ENCODE measurements at regions not wholly inside any gene's neighbourhood (a gene's known extent, or its start where the extent isn't known, plus 50 kb on each side); places are given as distances from the start of the nearest gene placed in this dataset.

DNA sequence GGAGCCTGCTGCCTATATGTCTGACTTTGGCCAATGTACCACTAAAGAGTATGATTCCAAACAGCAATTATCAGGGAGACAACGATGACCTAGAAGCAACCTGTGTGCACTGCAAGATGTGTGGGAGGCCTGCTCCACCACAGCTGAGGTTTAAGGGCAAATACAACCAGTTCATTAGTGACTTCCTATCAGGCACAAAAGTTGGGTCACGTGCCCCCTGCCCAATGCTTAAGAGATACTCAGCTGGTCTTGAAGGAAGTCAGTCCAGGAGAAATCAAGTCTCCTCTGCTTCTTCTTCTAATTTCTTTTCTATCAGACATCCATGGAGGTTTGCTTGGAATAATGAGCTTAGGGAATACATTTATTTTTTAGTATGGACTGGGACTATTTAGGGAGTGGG lies 296.0 kb downstream of the HLX start:
- Mint-ChIP-seq H3K4me1 (peaks cover 3% of the 10 kb centered on the region), H3K9me3 (ENCODE audit: insufficient read depth) (peaks cover 7% of the 10 kb centered on the region), H3K4me3 (no peak overlapping the region), H3K27me3 (peaks cover 20% of the 10 kb centered on the region), H3K27ac (no peak overlapping the region)
- Histone ChIP-seq H3K4me1 (ENCODE audit: control insufficient read depth in 2 of 2, insufficient read depth in 2 of 2, low read length in 2 of 2) (no peaks in the 10 kb centered on the region), H3K9me3 (ENCODE audit: control extremely low read depth in 1 of 3, control insufficient read depth in 2 of 3, insufficient read depth in 1 of 3, low read length in 2 of 3) (peaks cover 0 to 16% (median 1%) of the 10 kb centered on the region in 3 donors), H3K79me2 (ENCODE audit: control insufficient read depth, insufficient read depth, low read length) (no peaks in the 10 kb centered on the region), H3K27ac (ENCODE audit: low read length in 2 of 2) (no peak overlapping the region), H4K20me1 (ENCODE audit: control insufficient read depth, insufficient read depth, low read length, poor library complexity, severe bottlenecking) (no peaks in the 10 kb centered on the region), H3K4me2 (replicated peaks; ENCODE audit: low read depth, low read length, poor library complexity, severe bottlenecking) (no peak overlapping the region), H3K36me3 (replicated peaks in 1 of 2; ENCODE audit: control extremely low read depth in 1 of 2, control insufficient read depth in 1 of 2, extremely low read depth in 1 of 2, insufficient read depth in 2 of 2, low read length in 1 of 2) (no peaks in the 10 kb centered on the region), H3K9ac (ENCODE audit: low read length) (no peak overlapping the region), H2AFZ (ENCODE audit: insufficient read depth, low read depth, low read length, poor library complexity, severe bottlenecking) (no peak overlapping the region), H3K4me3 (ENCODE audit: control extremely low read depth in 1 of 5, extremely low read depth in 1 of 5, insufficient read depth in 1 of 5, low read depth in 2 of 5, low read length in 4 of 5) (no peak overlapping the region), H3K27me3 (replicated peaks in 1 of 4; ENCODE audit: control extremely low read depth in 1 of 4, control insufficient read depth in 3 of 4, insufficient read depth in 4 of 4, low read length in 3 of 4) (peaks cover 0 to 17% (median 8%) of the 10 kb centered on the region in 4 experiments)
- intact Hi-C loops (cut with micrococcal nuclease): no loop called here
- ATAC-seq (ENCODE audit: low read depth): no peak
- TF ChIP-seq, protein P1, sequence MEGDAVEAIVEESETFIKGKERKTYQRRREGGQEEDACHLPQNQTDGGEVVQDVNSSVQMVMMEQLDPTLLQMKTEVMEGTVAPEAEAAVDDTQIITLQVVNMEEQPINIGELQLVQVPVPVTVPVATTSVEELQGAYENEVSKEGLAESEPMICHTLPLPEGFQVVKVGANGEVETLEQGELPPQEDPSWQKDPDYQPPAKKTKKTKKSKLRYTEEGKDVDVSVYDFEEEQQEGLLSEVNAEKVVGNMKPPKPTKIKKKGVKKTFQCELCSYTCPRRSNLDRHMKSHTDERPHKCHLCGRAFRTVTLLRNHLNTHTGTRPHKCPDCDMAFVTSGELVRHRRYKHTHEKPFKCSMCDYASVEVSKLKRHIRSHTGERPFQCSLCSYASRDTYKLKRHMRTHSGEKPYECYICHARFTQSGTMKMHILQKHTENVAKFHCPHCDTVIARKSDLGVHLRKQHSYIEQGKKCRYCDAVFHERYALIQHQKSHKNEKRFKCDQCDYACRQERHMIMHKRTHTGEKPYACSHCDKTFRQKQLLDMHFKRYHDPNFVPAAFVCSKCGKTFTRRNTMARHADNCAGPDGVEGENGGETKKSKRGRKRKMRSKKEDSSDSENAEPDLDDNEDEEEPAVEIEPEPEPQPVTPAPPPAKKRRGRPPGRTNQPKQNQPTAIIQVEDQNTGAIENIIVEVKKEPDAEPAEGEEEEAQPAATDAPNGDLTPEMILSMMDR (IDR thresholded peaks at IDR 0.05): no peak
- TF ChIP-seq EZH2 (IDR thresholded peaks at IDR 0.05; ENCODE audit: borderline replicate concordance, insufficient read depth, low read depth, low read length, poor library complexity, severe bottlenecking): no peak
- ChIA-PET POLR2A (no interaction called here), CTCF (interaction anchor here (0.8 to 3.7 kb wide), 5 partner anchors 14 to 300 kb away, joined by 3 to 12 read pairs (median 5); partner anchors contain the start of gene HLX)
- DNase-seq: no peak
- 95% methylated on average over 2 of the region's 2 CpGs for WGBS (ENCODE audit: insufficient coverage)

DNA sequence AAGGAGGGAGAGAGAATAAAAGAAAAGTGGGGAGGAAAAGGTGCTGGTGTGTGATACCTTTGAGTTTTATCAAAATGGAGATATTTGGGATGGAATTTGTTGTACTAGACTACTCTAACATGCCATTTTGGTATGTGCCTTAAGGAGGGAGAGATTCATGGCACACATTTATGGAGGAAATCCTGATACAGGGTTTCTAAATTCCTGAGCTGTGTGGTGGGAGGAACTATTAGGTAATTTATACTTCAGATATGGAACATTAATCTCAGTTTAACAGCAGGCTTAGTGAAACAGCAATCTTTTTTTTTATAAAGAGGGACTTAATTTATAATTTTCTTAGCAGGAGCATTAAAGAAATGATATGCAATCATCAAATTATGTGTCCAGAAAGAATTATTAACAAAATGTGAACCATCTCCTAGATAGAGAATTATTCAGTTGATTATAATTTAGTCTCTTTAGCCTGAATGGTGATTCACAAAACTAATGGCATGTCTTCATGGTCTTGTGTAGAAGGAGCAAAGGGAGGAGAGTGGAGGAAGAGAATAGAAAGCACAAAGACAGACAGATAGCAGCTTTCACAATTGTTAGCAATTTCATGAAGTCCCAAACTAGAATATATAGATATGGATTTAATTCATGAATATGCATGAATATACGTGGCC lies 301.6 kb downstream of the HLX start:
- Mint-ChIP-seq H3K27ac (no peak overlapping the region), H3K4me3 (no peak overlapping the region), H3K9me3 (ENCODE audit: insufficient read depth) (no peaks in the 10 kb centered on the region), H3K27me3 (peaks cover 21% of the 10 kb centered on the region), H3K4me1 (no peaks in the 10 kb centered on the region)
- Histone ChIP-seq H3K4me3 (ENCODE audit: control extremely low read depth in 1 of 5, extremely low read depth in 1 of 5, insufficient read depth in 1 of 5, low read depth in 2 of 5, low read length in 4 of 5) (no peak overlapping the region), H3K9ac (ENCODE audit: low read length) (no peak overlapping the region), H3K36me3 (replicated peaks in 1 of 2; ENCODE audit: control extremely low read depth in 1 of 2, control insufficient read depth in 1 of 2, extremely low read depth in 1 of 2, insufficient read depth in 2 of 2, low read length in 1 of 2) (no peaks in the 10 kb centered on the region), H2AFZ (ENCODE audit: insufficient read depth, low read depth, low read length, poor library complexity, severe bottlenecking) (no peak overlapping the region), H3K4me1 (ENCODE audit: control insufficient read depth in 2 of 2, insufficient read depth in 2 of 2, low read length in 2 of 2) (no peaks in the 10 kb centered on the region), H3K9me3 (ENCODE audit: control extremely low read depth in 1 of 3, control insufficient read depth in 2 of 3, insufficient read depth in 1 of 3, low read length in 2 of 3) (no peaks in the 10 kb centered on the region), H4K20me1 (ENCODE audit: control insufficient read depth, insufficient read depth, low read length, poor library complexity, severe bottlenecking) (no peaks in the 10 kb centered on the region), H3K4me2 (replicated peaks; ENCODE audit: low read depth, low read length, poor library complexity, severe bottlenecking) (no peak overlapping the region), H3K27me3 (replicated peaks in 1 of 4; ENCODE audit: control extremely low read depth in 1 of 4, control insufficient read depth in 3 of 4, insufficient read depth in 4 of 4, low read length in 3 of 4) (peaks cover 0 to 14% (median 7%) of the 10 kb centered on the region in 4 experiments), H3K79me2 (ENCODE audit: control insufficient read depth, insufficient read depth, low read length) (no peaks in the 10 kb centered on the region), H3K27ac (ENCODE audit: low read length in 2 of 2) (no peak overlapping the region)
- intact Hi-C loops (cut with micrococcal nuclease): no loop called here
- TF ChIP-seq EZH2 (IDR thresholded peaks at IDR 0.05; ENCODE audit: borderline replicate concordance, insufficient read depth, low read depth, low read length, poor library complexity, severe bottlenecking): no peak
- TF ChIP-seq, protein P1 (IDR thresholded peaks at IDR 0.05): no peak
- WGBS (ENCODE audit: insufficient coverage): 100% methylated on average over 1 of the region's 1 CpG
- ChIA-PET POLR2A (no interaction called here), CTCF (interaction anchor here (1.0 to 1.7 kb wide), 2 partner anchors 22 to 24 kb away, joined by 3 to 8 read pairs; no protein-coding TSS in a partner anchor)
- ATAC-seq (ENCODE audit: low read depth) (no peak), DNase-seq (no peak)

Data from B cell (primary cell).